GM19397 (cell line): ENCODE measurements at regions not wholly inside any gene's neighbourhood (a gene's known extent, or its start where the extent isn't known, plus 50 kb on each side); places are given as distances from the start of the nearest gene placed in this dataset.
"Not testable (repeated sequence)": the region's sequence is repeated elsewhere in the genome, so short reads cannot be mapped to it uniquely, and the experiment has no call there.

Experiments used
- ATAC-seq: cut with Tn5 transposase; IDR thresholded peaks from one replicate; pipeline ENCODE4 v1.9.1; 2021; ENCODE audit warnings: mild to moderate bottlenecking, moderate library complexity; ENCODE audit not compliant: unreplicated experiment

DNA sequence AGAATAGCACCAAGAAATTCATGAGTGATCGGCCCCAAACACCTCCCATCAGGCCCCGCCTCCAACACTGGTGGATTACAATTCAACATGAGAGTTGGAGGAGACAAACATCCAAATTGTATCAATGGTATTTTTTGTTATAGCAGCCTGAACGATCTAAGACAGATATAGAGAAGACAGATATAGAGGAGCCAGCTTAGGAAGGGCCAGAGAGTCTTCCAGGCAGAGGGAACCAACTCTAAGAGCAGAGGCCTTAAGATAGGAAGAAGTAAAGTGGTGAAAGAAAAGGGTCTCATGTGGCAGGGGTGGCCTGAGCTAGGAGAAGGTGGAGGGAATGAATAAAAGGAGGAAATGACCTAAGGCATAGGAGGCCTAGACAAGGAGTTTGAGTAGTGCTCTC lies 158.8 kb upstream of the TBL1XR1 start:
- no peak for ATAC-seq

DNA sequence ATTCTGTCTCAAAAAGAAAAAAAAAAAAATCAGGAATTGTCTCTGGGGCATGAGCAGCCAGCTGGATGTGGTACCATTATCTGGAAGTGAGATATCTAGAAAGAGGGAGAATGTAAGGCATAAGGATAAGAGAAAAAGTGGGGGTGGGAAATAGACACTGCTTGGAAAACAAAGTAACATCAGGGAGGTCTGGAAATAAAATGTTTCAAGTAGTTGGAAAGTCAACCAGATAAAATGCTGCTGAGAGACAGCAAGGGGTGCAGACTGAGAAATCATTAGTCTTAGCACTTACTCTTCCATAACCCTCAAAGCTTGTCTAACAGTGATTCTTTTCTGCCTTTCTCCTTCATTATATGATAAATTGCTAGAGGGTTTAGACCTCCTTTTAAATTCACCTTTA lies 159.7 kb upstream of the TBL1XR1 start:
- ATAC-seq: no peak

DNA sequence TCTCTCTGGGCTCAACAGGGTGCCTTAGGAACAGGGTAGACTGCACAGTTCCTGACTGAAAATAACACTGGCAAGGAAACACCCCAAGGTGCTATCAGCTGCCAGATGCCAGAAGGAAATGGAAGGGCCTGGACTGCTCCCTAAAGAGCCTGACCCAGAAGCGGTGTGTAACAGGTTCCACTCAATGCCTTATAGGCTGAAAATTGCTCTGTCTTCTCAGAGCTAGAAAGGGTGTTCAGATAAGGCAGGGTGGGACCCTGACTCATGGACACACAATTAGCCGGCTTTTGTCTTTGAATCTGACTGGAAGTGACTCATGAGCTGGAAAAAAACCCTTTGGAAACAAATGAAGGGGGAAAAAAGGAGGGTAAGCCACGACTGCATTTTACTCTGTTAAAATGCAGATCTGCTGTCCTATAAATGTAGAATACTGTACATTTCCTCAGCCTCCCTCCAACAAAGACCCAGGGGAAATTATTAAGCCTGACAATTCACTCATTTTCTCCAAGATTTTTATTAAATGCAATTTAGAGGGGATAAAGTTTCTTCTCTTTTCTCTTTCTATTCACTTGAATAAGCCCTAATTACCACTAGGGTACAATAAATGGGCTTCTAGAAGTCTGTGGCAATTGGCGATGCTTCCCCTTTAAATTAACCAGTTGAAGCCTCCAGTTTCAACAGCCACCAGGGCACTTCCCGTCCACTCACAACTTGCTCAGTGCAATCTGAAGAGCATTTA lies 160.2 kb upstream of the TBL1XR1 start:
- ATAC-seq: no peak

DNA sequence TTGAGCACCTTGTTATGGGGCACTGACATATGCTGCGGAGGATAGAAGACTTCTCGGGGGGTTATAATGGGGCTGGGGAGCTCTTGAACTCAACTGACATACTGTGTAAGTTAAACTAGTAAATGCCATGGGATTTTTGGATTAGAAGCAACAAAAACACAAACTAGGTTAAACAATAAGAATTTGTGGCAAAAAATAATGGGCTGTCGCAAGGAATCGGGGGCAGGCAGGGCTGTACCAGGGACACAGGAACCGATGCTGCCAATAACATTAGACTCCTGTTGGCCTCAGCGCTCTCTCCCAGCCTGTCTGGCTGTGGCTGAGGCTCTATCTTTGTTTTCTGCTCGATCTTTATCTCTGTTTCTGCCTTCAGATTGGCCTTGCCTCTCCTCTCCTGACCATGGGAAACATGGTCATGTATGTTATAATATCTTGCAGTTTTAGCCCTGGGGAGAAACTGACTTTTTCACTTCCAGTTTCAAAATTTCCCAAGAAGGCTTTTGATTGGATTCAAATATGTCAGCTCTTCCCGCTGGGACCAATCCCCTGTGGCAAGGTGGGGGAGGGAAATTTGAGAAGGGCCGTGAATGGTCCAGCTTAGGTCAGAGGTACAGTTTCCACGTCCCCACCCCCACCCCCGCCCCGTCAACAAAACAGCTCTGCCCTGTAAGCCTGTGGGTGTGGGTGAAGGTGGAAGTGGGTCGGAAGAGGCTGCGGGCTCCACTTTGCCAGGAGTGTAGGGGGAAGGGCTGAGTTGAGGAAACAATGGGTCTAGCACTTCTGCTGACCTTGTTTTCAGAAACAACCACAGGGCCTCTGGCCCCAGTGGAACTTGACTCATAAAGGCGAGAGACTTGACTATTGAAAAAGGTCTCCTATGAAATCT lies 161.1 kb upstream of the TBL1XR1 start:
- peak; percentile 36 for ATAC-seq

DNA sequence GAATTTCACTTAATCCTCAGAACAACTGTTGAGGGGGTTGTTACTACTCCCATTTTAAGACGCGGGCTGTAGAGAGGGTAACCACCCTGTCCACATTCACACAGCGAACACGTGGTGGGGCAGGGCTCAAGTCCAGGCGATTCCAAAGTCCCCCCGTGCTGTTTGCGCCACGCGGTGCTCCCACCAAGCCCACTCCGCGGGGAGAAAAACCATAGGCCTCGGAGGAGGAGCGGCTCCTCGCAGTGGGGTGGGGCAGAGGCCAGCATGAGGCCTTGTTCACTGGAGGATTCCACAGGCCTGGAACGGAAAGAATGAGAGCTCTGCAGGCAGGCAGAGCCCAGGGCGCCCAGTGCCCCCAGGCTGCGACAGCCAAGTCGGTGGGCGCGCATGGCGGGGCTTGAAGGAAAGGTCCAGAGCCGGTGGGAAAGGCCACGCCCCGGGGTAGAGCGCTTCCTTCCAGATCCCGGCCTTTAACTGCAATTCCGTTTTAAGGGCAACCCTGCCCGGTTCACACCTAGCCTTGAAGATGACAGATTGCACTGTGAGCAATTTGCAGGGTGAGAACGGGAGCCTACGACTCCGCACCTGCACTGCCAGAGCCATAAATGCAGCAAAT lies 161.8 kb upstream of the TBL1XR1 start:
- peak; percentile 23 for ATAC-seq

DNA sequence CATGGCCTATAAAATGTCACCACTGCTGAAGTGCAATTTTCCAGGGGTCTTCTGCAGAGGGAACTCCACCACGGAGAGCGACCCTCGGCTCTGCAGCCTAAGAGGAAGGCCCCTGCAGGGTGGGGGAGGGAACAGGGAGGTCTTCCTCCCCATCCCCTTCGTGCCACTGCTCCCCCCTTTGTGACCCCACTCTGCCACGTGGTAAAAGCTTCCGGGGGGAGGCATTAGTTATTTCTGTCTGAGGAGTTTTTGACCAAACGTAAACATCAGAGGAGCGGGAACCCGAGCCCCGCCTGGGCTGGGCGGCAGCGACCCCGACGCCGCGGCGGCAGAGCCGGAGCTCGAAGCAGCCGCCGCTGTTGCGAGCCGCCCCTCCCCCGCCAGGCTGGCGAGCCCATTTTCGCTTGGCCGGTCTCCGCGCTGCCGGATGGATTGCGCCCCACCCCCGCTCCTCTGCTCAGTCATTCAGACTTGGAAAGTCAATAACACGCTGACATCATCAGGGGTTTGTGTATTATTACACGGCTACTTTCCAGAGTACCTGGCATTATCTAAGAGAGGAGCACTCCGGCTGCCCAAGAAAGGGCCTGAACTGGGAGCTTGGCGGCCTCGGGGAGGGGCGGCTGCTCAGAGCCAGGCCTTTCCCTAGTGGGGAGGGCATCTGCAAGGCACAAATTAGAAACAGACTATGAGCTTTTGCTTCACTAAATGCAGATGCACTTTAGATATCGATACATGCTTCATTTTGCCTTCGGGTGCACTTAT lies 162.5 kb upstream of the TBL1XR1 start:
- peak; percentile 74 for ATAC-seq

DNA sequence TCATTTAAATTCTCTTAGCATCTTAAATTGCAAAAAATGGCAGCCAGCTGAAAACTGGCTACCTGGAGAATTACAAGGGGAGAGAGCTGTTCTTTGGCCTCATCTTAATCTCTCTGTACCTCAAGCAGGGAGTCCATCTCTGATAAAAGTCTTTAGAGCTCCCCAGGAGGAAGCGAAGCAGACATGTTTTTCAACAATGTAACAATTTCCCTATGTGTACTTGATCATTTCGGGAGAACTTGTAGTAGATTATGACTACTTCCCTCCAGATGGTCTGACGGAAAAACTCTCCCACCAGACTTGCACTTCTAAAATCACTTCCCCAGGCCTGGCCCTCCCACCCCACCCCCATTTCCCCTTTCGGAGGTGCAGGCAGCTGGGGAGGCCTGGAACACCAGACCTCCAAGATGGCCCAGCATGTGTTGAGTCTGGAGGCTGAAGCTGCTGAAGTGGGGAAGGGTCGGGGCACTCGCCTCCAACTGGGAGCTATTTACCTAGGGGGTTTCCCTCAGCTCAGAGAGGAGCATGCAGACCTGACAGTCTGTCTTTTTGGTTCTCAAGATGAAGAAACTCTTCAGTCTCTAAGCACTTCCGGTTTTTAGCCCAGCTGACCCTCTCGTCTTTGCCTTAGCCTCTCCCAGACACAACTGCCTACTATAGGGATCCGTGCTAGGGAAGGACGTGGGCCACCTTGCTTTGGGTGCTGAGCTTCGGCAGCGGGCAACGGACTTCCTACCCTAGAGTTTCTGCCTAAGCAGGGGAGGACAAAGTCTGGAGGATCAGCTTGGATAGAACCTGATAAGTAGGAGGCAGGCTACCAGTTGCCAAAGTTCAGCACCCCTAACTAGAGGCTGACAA lies 164.0 kb upstream of the TBL1XR1 start:
- ATAC-seq: no peak

DNA sequence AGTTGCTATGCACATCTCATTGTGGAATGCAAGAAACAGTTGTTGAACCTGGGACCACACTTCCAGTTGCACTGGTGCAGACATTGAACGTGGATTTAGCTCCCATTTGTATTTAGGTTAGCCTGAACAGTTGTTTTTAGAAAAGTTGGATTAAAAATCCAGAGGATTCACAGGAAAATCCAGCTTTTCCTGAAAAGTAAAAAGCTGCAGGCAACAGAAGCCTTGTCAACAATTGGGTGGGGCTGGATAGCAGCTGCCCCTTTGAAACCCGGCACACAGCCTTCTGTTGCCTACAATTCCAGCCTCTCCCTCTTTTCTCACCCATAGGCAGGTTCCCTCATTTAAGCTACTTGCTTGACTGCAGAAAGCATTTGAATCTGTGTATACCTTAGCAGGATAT lies 165.3 kb upstream of the TBL1XR1 start:
- no peak for ATAC-seq

DNA sequence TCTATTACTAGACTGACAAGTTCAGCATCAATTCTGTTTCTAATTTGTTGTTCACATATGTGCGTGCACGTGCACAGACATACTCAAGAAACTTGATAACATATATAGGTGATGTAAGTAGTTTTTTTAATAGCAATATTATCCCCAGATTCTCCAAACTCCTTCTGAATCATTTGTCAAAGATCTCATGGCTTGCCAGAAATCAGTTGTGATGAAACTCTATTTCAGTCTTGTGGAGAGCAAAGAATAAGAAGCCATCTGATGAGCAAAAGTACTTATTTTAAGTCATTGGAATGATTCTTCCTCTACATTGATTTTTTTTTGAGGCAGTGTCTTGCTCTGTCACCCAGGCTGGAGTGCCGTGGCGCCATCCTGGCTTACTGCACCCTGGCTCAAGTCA lies 167.0 kb upstream of the TBL1XR1 start:
- ATAC-seq: no peak

DNA sequence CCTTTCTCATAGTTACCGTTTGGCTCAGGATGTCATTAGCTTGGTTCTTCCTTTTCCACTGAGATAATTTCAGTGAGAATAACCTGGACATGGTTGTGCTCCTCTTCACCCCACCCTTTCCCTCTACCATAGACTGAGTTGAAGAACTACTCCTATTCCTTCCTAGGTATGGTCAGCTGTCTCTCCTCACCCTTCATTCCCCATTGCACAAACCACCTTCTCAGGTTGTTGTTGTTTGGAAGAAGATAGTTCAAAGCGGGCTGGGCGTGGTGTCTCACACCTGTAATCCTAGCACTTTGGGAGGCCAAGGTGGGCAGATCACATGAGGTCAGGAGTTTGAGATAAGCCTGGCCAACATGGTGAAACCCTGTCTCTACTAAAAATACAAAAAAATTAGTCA lies 168.0 kb upstream of the TBL1XR1 start:
- not testable (repeated sequence) for ATAC-seq

DNA sequence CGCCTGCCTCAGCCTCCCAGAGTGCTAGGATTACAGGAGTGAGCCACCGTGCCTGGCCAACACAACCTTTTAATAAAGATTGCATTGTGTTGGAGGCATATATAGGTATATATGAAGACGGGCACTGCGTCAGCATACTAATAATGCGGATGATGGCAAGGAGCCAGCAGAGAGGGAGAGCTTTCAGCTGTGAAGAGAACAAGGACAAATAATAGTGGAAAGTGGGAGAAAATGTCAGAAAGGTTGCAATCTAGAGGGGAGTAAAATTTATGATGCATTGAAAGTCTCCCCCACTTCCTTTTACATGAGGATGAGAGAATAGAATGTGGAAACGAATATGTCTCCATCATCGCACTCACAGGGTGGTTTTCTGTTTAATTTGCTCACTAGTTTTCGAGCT lies 170.5 kb upstream of the TBL1XR1 start:
- ATAC-seq: no peak

DNA sequence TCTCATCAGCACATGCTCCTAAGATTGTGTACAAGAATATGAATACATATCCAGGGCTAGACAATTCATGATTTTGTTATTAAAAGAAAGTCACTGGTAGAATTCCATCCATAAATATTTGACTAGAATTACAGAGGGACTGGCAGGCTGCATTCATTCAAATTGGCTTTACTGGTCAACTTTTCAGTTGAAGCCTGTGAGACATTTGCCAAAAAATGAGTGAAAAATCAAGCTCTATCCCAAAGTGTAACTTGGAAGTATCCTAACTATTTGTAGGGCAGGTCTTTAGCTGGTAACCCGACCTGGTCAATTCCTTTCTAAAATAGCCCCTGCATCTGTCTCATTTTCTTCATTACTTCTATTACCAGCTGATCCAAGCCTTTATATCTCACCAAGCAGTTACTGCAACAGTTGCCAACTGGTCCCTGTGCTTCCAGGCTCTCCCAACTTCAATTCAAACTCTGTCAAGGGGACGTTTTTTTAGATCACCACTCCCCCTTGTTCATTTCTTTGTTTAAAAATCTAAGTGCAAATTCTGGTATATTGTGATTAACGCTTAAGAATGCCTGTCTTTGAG lies 173.1 kb upstream of the TBL1XR1 start:
- ATAC-seq: no peak

DNA sequence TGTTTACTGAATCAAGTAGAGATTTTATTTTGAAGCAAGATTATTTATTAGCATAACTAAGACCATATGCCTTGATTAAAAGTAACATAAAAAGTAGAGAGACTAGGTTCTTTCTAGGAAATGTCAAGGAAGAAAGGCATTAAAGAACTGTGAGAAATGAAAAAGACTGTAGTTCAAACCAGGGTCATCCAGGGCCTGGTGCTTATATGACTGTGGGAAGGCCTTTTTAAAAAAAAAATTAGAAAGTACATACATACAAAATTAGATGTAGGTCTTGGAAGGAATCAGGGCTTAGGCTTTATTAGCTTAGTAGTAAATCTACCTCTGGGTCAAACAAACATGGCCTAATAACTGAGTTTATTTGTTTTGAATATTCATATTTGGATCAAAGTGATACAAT lies 173.9 kb upstream of the TBL1XR1 start:
- no peak for ATAC-seq

DNA sequence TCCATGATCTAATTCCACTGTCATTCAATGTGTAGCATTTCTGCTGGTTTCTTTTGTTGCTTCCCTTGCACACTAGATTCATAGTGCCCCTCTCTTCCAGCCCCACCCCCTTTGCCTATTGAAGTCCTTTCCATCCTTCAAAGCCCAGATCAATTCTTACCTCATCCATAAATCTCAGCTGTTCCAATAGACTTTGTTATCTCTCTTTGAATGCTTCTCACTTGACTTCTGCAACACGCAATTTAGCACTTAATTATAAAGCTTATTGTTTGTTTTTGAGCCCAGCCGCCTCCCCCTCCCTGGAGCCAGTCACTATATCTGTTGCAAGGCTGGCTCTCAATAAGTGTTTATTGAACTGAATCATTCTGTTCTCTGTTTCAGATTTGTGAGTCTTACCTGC lies 174.6 kb upstream of the TBL1XR1 start:
- ATAC-seq: no peak

DNA sequence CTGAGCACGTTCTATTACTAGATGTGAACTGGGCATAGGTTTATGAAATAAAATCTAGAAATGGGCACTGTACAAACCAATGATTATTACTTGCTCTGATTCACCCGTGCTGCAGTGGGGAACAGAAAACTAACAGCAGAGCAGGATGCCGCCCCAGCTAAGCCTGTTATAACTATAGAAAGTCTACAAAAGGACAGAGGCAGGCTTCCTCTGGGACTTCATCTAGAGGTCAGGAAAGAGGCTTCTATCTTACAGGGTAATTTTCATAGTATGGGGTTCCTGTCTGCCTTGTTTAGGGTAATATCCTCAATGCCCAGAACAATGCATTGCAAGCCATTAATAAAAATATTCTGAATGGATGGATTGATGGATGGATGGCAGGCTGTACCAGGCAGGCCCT lies 177.0 kb upstream of the TBL1XR1 start:
- no peak for ATAC-seq

DNA sequence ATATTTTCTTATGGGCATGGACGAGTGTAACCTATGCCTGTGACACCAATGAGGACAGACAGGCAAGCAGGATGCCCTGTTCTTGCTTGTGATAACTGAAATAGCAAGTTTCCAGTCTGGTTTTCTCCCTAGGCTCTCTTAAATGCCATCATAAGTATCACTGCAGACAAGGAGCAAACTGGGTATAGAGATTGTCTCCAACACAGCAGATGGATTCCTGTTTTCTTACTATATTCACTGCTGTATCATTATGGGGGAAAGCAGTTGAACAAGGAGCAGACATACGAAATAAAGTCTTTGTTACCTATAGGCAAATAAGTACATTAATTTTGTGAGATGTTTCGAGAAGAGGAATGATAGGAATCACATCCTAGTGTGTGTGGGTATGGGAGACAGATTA lies 178.0 kb upstream of the TBL1XR1 start:
- no peak for ATAC-seq

DNA sequence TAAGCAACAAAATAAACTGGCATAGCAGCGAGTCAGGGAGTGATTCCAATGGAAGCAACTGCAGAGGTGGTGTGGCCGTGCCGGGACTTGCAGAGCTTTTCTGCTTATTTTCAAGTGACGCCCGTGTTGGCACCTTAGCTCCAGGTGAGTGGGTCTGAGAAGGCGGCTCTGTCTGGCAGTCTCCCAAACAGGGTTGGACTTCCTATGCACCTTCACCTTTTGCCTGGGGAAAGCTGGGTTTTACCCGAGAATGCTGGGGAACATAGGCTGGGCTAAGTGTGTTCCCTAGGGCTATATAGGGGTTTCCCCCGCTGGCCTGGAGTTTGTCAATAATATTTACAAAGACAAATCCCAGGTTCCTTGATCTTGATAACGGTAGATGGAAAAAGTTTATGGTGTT lies 179.9 kb upstream of the TBL1XR1 start:
- no peak for ATAC-seq

DNA sequence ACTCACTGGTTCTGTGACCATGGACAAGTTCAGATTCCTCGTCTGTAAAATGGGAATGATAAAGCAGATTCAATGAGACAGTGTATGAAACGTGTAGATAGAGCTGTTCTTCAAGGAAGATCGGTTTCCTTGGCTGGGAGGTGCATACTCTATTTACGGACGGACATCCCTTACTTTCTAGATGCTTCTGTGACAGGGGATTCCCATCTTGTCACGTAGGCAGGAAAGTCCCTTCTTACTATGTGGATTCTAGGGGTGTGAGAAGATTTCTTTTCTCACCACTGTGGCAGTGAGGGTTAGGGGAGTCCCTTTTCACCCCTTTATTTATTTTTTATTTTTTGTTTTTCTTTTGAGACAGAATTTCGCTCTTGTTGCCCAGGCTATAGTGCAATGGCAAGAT lies 180.9 kb upstream of the TBL1XR1 start:
- peak; percentile 63 for ATAC-seq

DNA sequence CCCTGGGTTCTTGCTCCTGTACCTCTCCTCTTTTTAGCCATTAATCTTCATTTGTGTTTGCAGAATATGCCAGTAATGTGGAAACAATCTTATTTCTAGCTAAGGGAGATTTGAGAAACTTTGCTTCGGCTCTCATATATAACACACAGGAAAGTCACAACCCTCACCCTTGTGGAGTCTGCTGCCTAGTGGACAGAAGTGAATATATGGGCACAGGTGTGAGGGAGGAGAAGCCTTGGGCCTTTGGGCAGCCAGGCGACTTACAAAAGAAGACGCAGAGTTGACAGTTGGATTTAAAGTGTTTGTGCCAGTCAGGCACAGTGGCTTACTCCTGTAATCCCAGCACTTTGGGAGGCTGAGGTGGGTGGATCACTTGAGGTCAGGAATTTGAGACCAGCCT lies 181.8 kb upstream of the TBL1XR1 start:
- ATAC-seq: no peak

DNA sequence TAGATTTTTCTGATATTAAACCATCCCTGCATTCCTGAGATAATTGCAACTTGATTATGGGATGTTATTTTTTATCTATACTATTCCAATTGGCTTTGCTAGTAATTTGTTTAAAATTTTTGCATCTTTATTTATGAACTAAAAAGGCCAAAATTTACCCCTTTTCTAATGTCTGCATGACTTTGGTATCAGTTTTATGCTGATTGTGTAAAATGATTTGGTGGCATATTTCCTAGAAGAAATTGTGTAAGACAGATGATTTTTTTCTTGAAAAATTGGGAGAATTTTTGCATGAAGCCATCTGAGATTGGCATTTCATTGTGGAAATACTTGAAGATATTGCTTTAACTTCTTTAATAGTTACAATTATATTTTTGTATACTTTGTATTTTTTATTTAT lies 183.8 kb upstream of the TBL1XR1 start:
- no peak for ATAC-seq
